ENCODE measurements at regions not wholly inside any gene's neighbourhood (a gene's known extent, or its start where the extent isn't known, plus 50 kb on each side); places are given as distances from the start of the nearest gene placed in this dataset.

- Mint-ChIP-seq H3K4me1 (ENCODE audit: low read depth, unreplicated experiment) (peaks cover 17% of the 10 kb centered on the region), H3K27me3 (ENCODE audit: low read depth, unreplicated experiment) (peaks cover 3% of the 10 kb centered on the region), H3K9me3 (ENCODE audit: unreplicated experiment) (no peaks in the 10 kb centered on the region), H3K36me3 (ENCODE audit: low read depth, unreplicated experiment) (no peaks in the 10 kb centered on the region), H3K27ac (ENCODE audit: unreplicated experiment) (peak overlapping the region; percentile 77), H3K4me3 (ENCODE audit: unreplicated experiment) (no peak overlapping the region)
- FAIRE-seq, result peak; percentile 70
- Histone ChIP-seq H3K27me3 (ENCODE audit: insufficient read depth, low read length) (no peaks in the 10 kb centered on the region), H3K36me3 (ENCODE audit: insufficient read depth, low read length) (no peaks in the 10 kb centered on the region), H3K79me2 (ENCODE audit: insufficient read depth, low read length) (no peaks in the 10 kb centered on the region), H3K27ac (ENCODE audit: low read depth, low read length) (no peak overlapping the region), H3K4me2 (ENCODE audit: low read length) (no peak overlapping the region), H3K9ac (ENCODE audit: low read length) (no peak overlapping the region), H3K4me3 (ENCODE audit: insufficient read depth, low read depth, low read length) (no peak overlapping the region), H2AFZ (ENCODE audit: low read depth, low read length) (no peak overlapping the region), H4K20me1 (ENCODE audit: insufficient read depth, low read length) (no peaks in the 10 kb centered on the region), H3K4me1 (ENCODE audit: insufficient read depth, low read length) (no peaks in the 10 kb centered on the region), H3K9me3 (ENCODE audit: insufficient read depth, low read depth, low read length) (no peaks in the 10 kb centered on the region)
- no peak for TF ChIP-seq CTCF (IDR thresholded peaks at IDR 0.05; ENCODE audit: insufficient read depth, low read depth, low read length)
- TF ChIP-seq EZH2 (IDR thresholded peaks at IDR 0.05; ENCODE audit: insufficient read depth, low read length), result no peak
- peak; percentile 42 for DNase-seq (ENCODE audit: low read depth)
These were observed 266.2 kb upstream of the PLXNA2 start for GRCh38 chr1:208510192-208510952.

- FAIRE-seq (no peak), DNase-seq (ENCODE audit: low read depth) (no peak)
- H3K4me3 ChIP-seq (ENCODE audit: insufficient read depth, low read depth, low read length), result no peak overlapping the region
- H4K20me1 ChIP-seq (ENCODE audit: insufficient read depth, low read length), result no peaks in the 10 kb centered on the region
- H3K4me2 ChIP-seq (ENCODE audit: low read length), result no peak overlapping the region
- Mint-ChIP-seq H3K27me3 (ENCODE audit: low read depth, unreplicated experiment) (peaks cover 3% of the 10 kb centered on the region), H3K27ac (ENCODE audit: unreplicated experiment) (no peak overlapping the region), H3K36me3 (ENCODE audit: low read depth, unreplicated experiment) (no peaks in the 10 kb centered on the region), H3K9me3 (ENCODE audit: unreplicated experiment) (no peaks in the 10 kb centered on the region), H3K4me1 (ENCODE audit: low read depth, unreplicated experiment) (peaks cover 17% of the 10 kb centered on the region), H3K4me3 (ENCODE audit: unreplicated experiment) (no peak overlapping the region)
- H3K4me1 ChIP-seq (ENCODE audit: insufficient read depth, low read length), result no peaks in the 10 kb centered on the region
- no peaks in the 10 kb centered on the region for H3K79me2 ChIP-seq (ENCODE audit: insufficient read depth, low read length)
- no peak overlapping the region for H2AFZ ChIP-seq (ENCODE audit: low read depth, low read length)
- H3K9me3 ChIP-seq (ENCODE audit: insufficient read depth, low read depth, low read length), result no peaks in the 10 kb centered on the region
- no peaks in the 10 kb centered on the region for H3K27me3 ChIP-seq (ENCODE audit: insufficient read depth, low read length)
- no peak overlapping the region for H3K27ac ChIP-seq (ENCODE audit: low read depth, low read length)
- H3K9ac ChIP-seq (ENCODE audit: low read length), result no peak overlapping the region
- no peak for TF ChIP-seq CTCF (IDR thresholded peaks at IDR 0.05; ENCODE audit: insufficient read depth, low read depth, low read length)
- no peak for TF ChIP-seq EZH2 (IDR thresholded peaks at IDR 0.05; ENCODE audit: insufficient read depth, low read length)
- H3K36me3 ChIP-seq (ENCODE audit: insufficient read depth, low read length), result no peaks in the 10 kb centered on the region
These were observed 267.2 kb upstream of the PLXNA2 start for GRCh38 chr1:208511242-208511860.

- Histone ChIP-seq H3K4me3 (ENCODE audit: insufficient read depth, low read depth, low read length) (no peak overlapping the region), H3K27me3 (ENCODE audit: insufficient read depth, low read length) (no peaks in the 10 kb centered on the region), H3K4me1 (ENCODE audit: insufficient read depth, low read length) (no peaks in the 10 kb centered on the region), H3K9me3 (ENCODE audit: insufficient read depth, low read depth, low read length) (no peaks in the 10 kb centered on the region), H4K20me1 (ENCODE audit: insufficient read depth, low read length) (no peaks in the 10 kb centered on the region), H3K36me3 (ENCODE audit: insufficient read depth, low read length) (no peaks in the 10 kb centered on the region), H2AFZ (ENCODE audit: low read depth, low read length) (no peak overlapping the region), H3K27ac (ENCODE audit: low read depth, low read length) (no peak overlapping the region), H3K4me2 (ENCODE audit: low read length) (no peak overlapping the region), H3K9ac (ENCODE audit: low read length) (no peak overlapping the region), H3K79me2 (ENCODE audit: insufficient read depth, low read length) (no peaks in the 10 kb centered on the region)
- Mint-ChIP-seq H3K27me3 (ENCODE audit: low read depth, unreplicated experiment) (peaks cover 3% of the 10 kb centered on the region), H3K4me1 (ENCODE audit: low read depth, unreplicated experiment) (peaks cover 17% of the 10 kb centered on the region), H3K36me3 (ENCODE audit: low read depth, unreplicated experiment) (peaks cover 2% of the 10 kb centered on the region), H3K4me3 (ENCODE audit: unreplicated experiment) (no peak overlapping the region), H3K9me3 (ENCODE audit: unreplicated experiment) (peaks cover 3% of the 10 kb centered on the region), H3K27ac (ENCODE audit: unreplicated experiment) (no peak overlapping the region)
- no peak for TF ChIP-seq CTCF (IDR thresholded peaks at IDR 0.05; ENCODE audit: insufficient read depth, low read depth, low read length)
- TF ChIP-seq EZH2 (IDR thresholded peaks at IDR 0.05; ENCODE audit: insufficient read depth, low read length), result no peak
- FAIRE-seq (no peak), DNase-seq (ENCODE audit: low read depth) (peak; percentile 3)
These were observed 269.6 kb upstream of the PLXNA2 start for GRCh38 chr1:208513799-208514198.
